ENCODE measurements at regions not wholly inside any gene's neighbourhood (a gene's known extent, or its start where the extent isn't known, plus 50 kb on each side); places are given as distances from the start of the nearest gene placed in this dataset.

DNA sequence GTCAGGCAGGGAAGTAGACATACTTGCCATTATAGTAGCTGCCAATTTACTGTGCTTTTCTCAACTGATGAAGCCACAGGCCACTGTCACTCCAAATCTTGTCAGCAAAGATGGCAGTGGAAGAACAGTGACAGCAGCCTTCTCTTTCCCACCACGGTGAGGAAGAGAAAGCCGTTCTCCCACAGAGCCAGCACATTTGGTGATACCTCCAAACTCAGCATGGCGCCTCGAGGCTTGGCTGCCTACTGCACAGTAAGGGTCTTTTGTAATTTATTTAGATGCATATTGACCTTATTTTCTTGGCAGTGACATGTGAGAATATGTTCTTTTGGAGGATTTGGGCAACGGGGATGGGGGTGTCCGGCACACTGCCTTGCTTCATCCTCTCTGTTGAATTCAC, 117.2 kb upstream of the CDH20 start:
- peaks cover 0 to 8% of the 10 kb centered on the region in 2 donors for H3K9me3 ChIP-seq (replicated peaks in 1 of 2; ENCODE audit: control insufficient read depth in 1 of 2, insufficient read depth in 1 of 2, low read length in 2 of 2)
- H2AFZ ChIP-seq (ENCODE audit: insufficient read depth, low read depth, low read length, poor library complexity, severe bottlenecking): no peak overlapping the region
- no peak overlapping the region for H3K27ac ChIP-seq (ENCODE audit: low read depth in 1 of 2, low read length in 2 of 2)
- H3K27ac Mint-ChIP-seq: no peak overlapping the region
- no peaks in the 10 kb centered on the region for H3K27me3 ChIP-seq (ENCODE audit: control insufficient read depth in 2 of 2, insufficient read depth in 2 of 2, low read length in 2 of 2)
- H4K20me1 ChIP-seq (ENCODE audit: insufficient read depth, low read length): no peaks in the 10 kb centered on the region
- H3K4me2 ChIP-seq (replicated peaks; ENCODE audit: extremely low read depth, low read length, poor library complexity, severe bottlenecking): no peak overlapping the region
- no peak overlapping the region for H3K4me3 Mint-ChIP-seq
- H3K36me3 ChIP-seq (replicated peaks in 1 of 2; ENCODE audit: control insufficient read depth in 1 of 2, insufficient read depth in 2 of 2, low read length in 2 of 2): no peaks in the 10 kb centered on the region
- H3K27me3 Mint-ChIP-seq (ENCODE audit: low read depth in 3 of 3): peaks cover 0 to 3% (median 2%) of the 10 kb centered on the region in 3 donors
- H3K4me3 ChIP-seq (replicated peaks in 1 of 3; ENCODE audit: low read depth in 2 of 3, low read length in 3 of 3): no peak overlapping the region
- peaks cover 0 to 8% (median 3%) of the 10 kb centered on the region in 7 donors for H3K9me3 Mint-ChIP-seq
- H3K4me1 Mint-ChIP-seq: no peaks in the 10 kb centered on the region
- H3K9ac ChIP-seq (ENCODE audit: insufficient read depth, low read length, poor library complexity, severe bottlenecking): no peak overlapping the region
- no peaks in the 10 kb centered on the region for H3K79me2 ChIP-seq (ENCODE audit: insufficient read depth, low read length)
- no peak for DNase-seq
- no CpG with 5 or more reads among the region's 6 CpGs for WGBS (ENCODE audit: insufficient coverage)
- TF ChIP-seq, protein P1, sequence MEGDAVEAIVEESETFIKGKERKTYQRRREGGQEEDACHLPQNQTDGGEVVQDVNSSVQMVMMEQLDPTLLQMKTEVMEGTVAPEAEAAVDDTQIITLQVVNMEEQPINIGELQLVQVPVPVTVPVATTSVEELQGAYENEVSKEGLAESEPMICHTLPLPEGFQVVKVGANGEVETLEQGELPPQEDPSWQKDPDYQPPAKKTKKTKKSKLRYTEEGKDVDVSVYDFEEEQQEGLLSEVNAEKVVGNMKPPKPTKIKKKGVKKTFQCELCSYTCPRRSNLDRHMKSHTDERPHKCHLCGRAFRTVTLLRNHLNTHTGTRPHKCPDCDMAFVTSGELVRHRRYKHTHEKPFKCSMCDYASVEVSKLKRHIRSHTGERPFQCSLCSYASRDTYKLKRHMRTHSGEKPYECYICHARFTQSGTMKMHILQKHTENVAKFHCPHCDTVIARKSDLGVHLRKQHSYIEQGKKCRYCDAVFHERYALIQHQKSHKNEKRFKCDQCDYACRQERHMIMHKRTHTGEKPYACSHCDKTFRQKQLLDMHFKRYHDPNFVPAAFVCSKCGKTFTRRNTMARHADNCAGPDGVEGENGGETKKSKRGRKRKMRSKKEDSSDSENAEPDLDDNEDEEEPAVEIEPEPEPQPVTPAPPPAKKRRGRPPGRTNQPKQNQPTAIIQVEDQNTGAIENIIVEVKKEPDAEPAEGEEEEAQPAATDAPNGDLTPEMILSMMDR (IDR thresholded peaks at IDR 0.05): no peak
- no peaks in the 10 kb centered on the region for H3K36me3 Mint-ChIP-seq
- intact Hi-C loops (cut with micrococcal nuclease): no loop called here
- no peaks in the 10 kb centered on the region for H3K4me1 ChIP-seq (ENCODE audit: control insufficient read depth in 1 of 2, insufficient read depth in 2 of 2, low read length in 2 of 2)

DNA sequence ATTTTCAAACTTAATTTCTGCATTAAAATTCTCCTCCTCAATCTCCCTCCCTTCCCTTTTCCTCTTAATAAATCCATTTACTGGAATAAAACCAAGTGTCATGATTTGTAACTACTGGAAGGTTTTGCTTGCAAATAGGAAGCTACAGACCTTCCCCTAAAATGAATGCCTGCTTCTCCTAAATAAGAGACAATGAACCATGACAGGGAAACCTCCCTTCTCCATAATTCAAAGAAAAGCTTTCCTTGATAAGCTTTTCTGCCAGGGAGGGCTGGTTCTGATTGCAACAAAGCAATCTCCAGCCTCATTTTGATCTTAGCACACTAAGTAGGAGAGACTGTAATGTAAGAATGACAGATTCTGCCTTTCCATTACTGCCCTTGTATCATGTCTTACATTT, 111.0 kb upstream of the CDH20 start:
- H3K36me3 ChIP-seq (replicated peaks in 1 of 2; ENCODE audit: control insufficient read depth in 1 of 2, insufficient read depth in 2 of 2, low read length in 2 of 2): no peaks in the 10 kb centered on the region
- Mint-ChIP-seq H3K27me3 (ENCODE audit: low read depth in 3 of 3) (peaks cover 0 to 5% (median 2%) of the 10 kb centered on the region in 3 donors), H3K27ac (no peak overlapping the region), H3K4me3 (no peak overlapping the region), H3K9me3 (peaks cover 0 to 10% (median 2%) of the 10 kb centered on the region in 7 donors), H3K4me1 (no peaks in the 10 kb centered on the region), H3K36me3 (no peaks in the 10 kb centered on the region)
- intact Hi-C loops (cut with micrococcal nuclease): no loop called here
- no peaks in the 10 kb centered on the region for H3K27me3 ChIP-seq (ENCODE audit: control insufficient read depth in 2 of 2, insufficient read depth in 2 of 2, low read length in 2 of 2)
- no peaks in the 10 kb centered on the region for H3K4me1 ChIP-seq (ENCODE audit: control insufficient read depth in 1 of 2, insufficient read depth in 2 of 2, low read length in 2 of 2)
- TF ChIP-seq, protein P1 (IDR thresholded peaks at IDR 0.05): no peak
- no peaks in the 10 kb centered on the region for H4K20me1 ChIP-seq (ENCODE audit: insufficient read depth, low read length)
- no peak overlapping the region for H3K4me2 ChIP-seq (replicated peaks; ENCODE audit: extremely low read depth, low read length, poor library complexity, severe bottlenecking)
- H3K4me3 ChIP-seq (replicated peaks in 1 of 3; ENCODE audit: low read depth in 2 of 3, low read length in 3 of 3): no peak overlapping the region
- no peak for DNase-seq
- peaks cover 0 to 3% of the 10 kb centered on the region in 2 donors for H3K9me3 ChIP-seq (replicated peaks in 1 of 2; ENCODE audit: control insufficient read depth in 1 of 2, insufficient read depth in 1 of 2, low read length in 2 of 2)
- H3K9ac ChIP-seq (ENCODE audit: insufficient read depth, low read length, poor library complexity, severe bottlenecking): no peak overlapping the region
- H3K79me2 ChIP-seq (ENCODE audit: insufficient read depth, low read length): no peaks in the 10 kb centered on the region
- H3K27ac ChIP-seq (ENCODE audit: low read depth in 1 of 2, low read length in 2 of 2): no peak overlapping the region
- no peak overlapping the region for H2AFZ ChIP-seq (ENCODE audit: insufficient read depth, low read depth, low read length, poor library complexity, severe bottlenecking)
